ENCODE measurements at regions not wholly inside any gene's neighbourhood (a gene's known extent, or its start where the extent isn't known, plus 50 kb on each side); places are given as distances from the start of the nearest gene placed in this dataset.

GRCh38 chr10:78405231-78405630, 371.6 kb downstream of the RPS24 start:
- TF ChIP-seq CTCF (IDR thresholded peaks at IDR 0.05) (no peak), ZFX (IDR thresholded peaks at IDR 0.05; ENCODE audit: borderline replicate concordance) (no peak)

Measured in 22Rv1 (cell line).